ENCODE measurements at regions not wholly inside any gene's neighbourhood (a gene's known extent, or its start where the extent isn't known, plus 50 kb on each side); places are given as distances from the start of the nearest gene placed in this dataset.

DNA sequence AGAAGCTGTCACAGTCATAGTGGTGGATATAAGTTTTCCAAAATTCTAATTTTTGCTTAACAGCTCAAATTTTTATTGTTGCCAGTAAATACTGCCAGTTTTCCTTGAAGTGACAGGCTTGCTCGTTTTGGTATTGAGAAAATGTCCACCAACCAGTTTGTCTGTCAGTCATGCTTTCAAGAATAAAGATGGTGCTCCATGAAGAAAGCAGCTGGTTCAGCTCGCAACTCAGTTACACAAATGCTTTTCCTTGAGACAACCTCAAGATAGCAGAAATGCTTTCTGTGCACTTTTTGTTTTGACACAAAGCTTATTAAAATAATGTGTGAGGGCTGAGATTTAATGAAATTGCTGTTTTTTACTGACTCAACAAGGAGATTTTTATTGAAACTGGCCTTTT, 135.7 kb downstream of the LRRC70 start:
- ATAC-seq (no peak), DNase-seq (no peak)

- DNase-seq (no peak), ATAC-seq (no peak)
Measured at GRCh38 chr5:62708481-62709325, 130.1 kb downstream of the LRRC70 start.

DNA sequence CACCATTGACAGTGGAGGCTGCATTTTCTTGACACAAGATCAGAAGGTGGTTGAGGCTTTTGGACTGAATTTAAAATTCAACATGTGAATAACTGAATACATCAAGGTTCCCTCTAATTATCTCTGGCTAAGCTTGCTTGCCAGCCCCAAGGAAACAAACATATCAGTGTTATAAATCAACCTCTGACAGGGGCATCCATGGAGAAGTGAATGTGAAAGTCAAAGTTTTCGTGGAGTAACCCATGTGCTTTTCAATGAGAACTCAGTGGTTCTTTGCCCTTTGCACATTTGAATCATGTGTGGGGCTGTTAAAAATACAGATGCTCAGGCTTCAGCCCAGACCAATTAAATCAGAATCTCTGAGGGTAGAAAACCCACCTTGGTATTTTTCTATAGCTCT, 128.9 kb downstream of the LRRC70 start:
- ATAC-seq, result no peak
- DNase-seq, result no peak

DNA sequence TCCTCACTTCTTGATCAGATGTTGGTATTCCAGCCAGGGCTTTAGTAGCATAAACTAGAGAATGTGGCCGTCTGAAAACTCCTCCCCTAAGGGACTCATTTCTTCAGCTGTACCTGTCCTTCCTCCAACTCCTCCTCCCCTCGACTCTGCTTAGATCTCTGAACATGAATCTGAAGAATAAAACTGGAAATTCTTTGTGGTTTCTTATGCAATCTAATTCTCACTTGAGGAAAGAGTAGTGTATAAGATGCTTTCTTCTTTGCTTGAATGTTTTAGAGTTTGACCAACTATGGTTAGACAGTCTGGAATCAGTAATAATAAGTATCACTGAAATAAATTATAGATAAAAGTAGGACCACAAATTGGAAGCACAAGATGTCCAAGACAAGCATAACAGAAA, 128.5 kb downstream of the LRRC70 start:
- DNase-seq (no peak), ATAC-seq (no peak)

DNA sequence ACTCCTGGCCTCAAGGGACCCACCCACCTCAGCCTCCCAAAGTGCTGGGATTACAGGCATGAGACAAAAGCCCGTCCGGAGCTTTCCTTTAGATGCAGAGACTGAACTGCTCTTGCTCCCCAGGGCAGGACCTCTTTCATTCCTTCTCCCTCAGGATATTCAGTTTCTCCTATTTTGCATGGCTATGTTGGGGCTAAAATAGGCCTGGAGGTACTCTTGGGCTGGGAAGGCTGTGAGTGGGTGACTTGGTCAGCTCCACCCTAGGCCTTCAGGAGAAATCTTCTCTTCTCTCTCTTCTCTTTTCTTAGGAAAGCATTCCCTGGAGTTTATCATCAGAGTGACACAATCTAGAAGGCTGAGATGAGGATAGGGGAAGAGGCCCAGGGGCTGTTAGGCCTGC, 126.4 kb downstream of the LRRC70 start:
- ATAC-seq (no peak), DNase-seq (no peak)

DNA sequence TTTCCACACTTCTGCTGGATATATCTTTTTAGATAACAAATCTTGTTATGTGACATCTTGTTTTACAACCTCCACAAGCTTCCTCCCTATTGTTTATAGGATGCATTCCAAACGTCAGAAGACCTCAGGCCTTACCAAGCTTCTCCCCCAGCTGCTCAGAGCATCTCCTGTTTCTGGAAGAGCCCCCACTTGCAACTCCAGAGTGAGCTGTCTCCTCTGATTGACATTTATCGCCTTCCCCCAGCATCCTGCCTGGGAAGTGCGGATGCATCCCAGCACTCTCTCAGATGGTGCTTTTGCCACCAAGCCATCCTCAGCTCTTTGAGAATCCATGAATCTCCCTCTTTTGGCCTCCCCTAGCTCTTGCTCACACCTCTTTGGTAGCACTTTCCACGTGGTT, 123.5 kb downstream of the LRRC70 start:
- DNase-seq (no peak), ATAC-seq (no peak)

GRCh38 chr5:62701036-62701435, 122.4 kb downstream of the LRRC70 start:
- DNase-seq, result no peak
- ATAC-seq, result no peak

DNA sequence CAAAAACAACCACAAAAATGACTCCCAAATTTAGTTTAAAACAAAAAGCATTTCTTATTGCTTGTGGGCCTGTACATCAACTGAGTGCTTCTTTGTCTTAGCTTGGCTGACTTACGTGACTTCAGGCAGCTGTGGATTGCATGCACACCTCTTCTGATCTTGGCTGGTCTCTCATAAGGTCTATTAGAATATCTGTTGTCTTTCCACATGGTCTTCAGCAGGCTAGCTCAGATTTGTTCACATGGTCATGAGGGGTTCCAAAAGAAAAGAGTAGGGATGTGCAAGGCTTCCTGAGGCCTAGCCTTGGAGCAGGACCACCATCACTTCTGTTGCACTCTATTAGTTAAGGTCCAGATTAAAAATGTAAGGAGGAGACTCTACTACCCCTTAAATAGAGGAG, 120.1 kb downstream of the LRRC70 start:
- no peak for DNase-seq
- ATAC-seq, result no peak

DNA sequence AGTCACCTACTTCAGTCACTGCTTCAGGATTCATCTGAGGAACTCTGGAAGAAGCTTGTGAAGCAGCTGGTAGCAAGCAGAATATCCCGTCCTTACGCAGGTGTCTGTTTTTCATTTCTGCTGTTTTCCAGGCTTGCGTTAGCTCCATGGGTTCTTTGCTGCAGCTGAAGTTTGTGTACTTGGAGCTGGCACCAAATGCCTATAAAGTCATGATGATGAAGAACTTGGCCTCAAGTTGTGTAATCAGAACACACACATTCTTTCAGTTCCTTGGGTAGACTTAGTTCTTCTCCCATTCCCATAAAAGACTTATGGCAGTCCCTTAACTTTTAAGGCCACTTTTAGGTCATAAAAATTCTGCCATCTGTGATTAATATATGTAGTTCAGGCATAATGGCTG, 116.7 kb downstream of the LRRC70 start:
- ATAC-seq (no peak), DNase-seq (no peak)

GRCh38 chr5:62692946-62693713, 114.5 kb downstream of the LRRC70 start:
- no peak for DNase-seq
- ATAC-seq, result no peak

DNA sequence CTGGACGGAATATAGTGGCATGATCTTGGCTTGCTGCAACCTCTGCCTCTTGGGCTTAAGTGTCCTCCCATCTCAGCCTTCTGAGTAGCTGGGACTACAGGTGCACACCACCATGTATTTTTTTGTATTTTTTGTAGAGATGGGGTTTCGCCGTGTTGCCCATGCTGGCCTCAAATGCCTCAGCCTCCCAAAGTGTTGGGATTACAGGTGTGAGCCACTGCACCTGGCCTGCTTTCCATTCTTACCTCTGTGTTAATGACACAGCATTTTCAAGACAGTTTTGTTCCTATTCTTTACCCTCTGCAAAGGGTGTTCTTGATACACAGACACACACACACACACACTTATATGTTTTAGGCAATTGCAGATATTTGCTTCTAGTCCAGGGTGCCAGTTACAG, 113.3 kb downstream of the LRRC70 start:
- DNase-seq (no peak), ATAC-seq (no peak)

DNA sequence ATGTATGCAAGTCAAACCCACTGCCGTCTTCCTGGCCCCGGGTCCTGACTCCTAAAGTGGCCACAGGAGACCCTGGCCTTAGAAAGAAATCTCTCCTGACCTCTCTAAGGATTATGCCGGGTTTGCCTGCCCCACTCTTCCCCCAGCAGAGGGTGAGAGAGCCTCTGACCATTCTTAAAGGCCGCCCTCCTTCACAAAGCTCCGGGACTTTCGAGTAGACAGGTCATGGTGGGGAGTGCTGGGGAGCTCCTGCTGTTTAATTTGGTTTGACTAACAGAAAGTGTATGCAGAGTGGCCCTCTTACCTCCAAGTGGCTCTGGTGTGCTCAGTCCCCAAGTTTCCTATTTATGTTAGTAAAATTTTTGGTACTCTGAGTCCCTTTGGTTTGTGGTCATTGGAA, 111.8 kb downstream of the LRRC70 start:
- DNase-seq (no peak), ATAC-seq (no peak)

- DNase-seq, result no peak
- ATAC-seq, result peak; percentile 28
Measured at GRCh38 chr5:62689599-62690368, 111.2 kb downstream of the LRRC70 start.

DNA sequence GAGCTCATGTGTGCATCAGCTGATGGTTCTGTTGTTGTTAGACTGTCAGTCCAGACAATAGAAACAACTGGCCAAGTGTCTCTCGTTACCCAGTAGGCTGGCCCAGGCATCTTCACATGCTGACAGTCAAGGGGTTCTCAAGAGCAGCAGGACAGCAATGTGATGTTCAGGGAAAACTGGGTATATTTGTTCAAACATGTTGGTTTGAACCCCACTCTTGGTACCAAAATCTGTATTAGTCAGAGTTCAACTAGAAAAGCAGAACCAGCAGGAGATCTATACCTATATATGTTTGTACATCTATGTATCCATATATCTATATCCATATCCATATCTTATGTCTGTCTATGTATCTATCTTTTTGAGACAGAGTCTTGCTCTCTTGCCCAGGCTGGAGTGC, 108.1 kb downstream of the LRRC70 start:
- DNase-seq (no peak), ATAC-seq (no peak)

- DNase-seq (no peak), ATAC-seq (no peak)
Measured at GRCh38 chr5:62685221-62685620, 106.6 kb downstream of the LRRC70 start.

DNA sequence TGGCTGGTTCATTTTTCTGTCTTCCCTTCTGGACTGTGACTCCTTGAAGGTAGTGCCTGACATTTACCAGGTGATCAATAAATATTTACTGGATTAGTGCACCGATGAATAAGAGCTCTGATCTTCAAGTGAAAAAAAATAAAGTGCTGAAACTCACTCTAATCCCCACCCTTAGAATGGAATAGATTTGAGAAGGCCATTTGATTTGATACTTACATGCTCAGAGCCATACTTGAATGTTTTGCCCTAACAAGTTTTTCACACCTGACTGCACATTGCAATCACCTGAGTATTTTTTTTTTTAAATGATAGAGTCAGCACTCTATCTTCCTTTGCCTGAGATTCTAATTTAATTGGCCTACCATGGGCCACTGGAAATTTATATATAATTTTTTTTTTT, 105.7 kb downstream of the LRRC70 start:
- ATAC-seq, result no peak
- DNase-seq, result no peak

GRCh38 chr5:62682059-62682458, 103.4 kb downstream of the LRRC70 start:
- ATAC-seq, result no peak
- DNase-seq, result no peak

- no peak for ATAC-seq
Measured at GRCh38 chr5:62681117-62681850, 102.7 kb downstream of the LRRC70 start.

DNA sequence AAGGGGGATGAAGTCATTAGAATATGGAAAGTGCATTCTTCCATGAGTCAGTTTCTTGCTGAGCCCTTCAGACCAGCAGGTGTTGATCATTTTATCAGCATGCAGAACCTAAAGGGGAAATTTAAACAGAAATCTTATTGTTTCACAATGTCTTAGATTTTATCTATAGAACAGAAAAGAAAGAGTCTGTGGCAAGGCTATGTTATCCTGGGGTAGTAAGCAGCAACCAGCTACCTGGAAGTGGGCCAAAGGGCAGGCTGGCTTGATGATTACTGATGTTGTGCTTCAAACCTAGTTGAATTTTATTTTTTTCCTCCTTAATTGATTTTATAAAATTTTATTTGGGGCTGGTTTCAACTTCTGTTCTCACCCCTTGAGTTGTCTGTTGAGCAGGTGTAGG, 101.5 kb downstream of the LRRC70 start:
- ATAC-seq (no peak), DNase-seq (no peak)

More at GRCh38 chr5:62681117-62681850, 102.7 kb downstream of the LRRC70 start:
- DNase-seq, result no peak

Measured in stimulated activated naive CD8-positive, alpha-beta T cell treated with anti-CD3 and anti-CD28 coated beads, Interleukin-15, Interleukin-2, amounts not matched to agents 100 U/mL and 50 U/mL, for 24 hours (primary cell).